Islet precursor cell (in vitro differentiated cells): ENCODE measurements at regions not wholly inside any gene's neighbourhood (a gene's known extent, or its start where the extent isn't known, plus 50 kb on each side); places are given as distances from the start of the nearest gene placed in this dataset.

ENCODE experiments used
- DNase-seq: peaks from one replicate; pipeline ENCODE4 v3.0.0-alpha.2; 2018

DNA sequence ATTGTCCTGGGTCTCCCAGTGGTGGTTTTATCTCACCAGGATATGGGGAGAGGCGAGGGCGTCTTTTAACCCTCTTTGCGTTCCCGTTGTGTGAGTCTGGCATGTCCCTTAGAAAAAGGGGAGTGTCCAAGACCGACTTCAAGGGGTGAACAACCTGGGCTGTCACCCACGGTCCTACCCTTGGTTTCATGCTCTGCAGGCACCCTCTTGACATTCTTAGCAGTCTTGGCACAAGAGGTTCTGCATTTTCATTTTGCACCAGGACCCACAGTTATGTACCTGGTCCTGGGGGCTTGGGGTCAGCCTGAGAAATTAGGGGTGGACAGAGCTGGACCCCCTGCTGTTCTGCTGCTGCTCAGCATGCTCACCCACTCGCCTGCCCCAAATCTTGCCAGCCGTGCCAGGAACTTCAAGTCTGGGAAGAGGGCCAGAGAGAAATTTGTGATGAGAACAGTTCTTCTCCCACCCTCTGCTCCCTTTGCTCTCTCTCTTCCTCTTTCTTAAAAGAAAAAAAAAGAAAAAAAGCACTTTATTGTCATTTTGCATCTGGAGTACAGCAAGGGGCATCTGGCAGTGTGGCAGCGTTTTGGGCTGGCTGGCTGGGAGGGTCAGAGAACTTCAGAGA lies 471.2 kb downstream of the MIAT start:
- DNase-seq = no peak

DNA sequence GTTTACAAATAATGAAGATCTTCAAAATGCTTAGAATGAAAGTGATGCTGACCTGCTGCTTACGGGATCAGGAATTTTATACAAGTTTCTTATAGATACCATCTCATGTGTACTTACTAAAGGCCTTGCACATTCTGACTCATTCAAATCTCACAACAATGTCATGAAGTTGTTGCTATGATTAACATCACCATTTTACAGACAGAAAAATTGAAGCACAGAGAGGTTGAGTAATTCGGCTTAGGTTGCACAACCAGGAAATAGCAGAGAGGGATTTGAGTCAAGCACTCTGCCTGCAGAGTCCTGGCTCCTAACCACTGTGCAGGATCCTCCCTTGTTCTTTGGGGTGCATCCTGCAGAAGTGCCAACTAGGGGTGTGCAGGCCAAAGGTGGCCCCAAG lies 471.9 kb downstream of the MIAT start:
- DNase-seq = no peak

DNA sequence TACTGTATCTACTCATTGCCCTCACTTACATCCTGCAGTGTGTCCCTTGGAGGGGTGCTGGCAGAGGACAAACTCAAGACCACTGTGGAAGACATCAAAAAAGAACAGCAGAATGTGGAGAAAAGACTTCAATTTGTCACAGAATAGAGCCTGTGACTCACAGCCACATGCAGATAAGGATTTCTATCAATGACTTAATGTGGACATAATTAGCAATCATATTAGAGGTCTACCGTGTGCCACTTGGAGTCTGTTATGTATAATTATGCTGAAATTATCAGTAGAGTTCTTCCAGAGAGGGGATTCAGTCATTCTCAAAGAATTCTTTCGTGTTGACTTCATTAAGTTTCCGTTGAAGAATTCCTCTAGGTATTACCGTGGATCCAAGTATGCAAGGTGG lies 473.5 kb downstream of the MIAT start:
- DNase-seq = no peak

DNA sequence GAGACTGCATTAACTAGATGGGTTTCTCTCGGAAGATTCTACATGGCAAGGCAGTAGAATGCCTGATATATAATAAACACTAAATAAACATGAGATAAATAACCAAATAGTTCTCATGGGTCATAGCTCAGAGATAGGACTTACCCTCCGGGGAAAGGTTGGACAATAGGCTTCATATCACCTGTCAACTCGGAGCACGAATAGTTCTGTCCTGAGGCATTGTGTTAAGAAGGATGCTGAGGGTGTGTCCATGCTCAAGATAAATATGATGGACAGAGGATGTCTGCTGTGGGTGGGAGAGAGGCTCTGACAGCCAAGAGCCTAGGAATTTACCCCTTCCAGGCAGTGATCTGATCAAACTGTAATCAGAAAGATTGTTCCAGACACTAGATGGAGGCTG lies 474.0 kb downstream of the MIAT start:
- no peak for DNase-seq

DNA sequence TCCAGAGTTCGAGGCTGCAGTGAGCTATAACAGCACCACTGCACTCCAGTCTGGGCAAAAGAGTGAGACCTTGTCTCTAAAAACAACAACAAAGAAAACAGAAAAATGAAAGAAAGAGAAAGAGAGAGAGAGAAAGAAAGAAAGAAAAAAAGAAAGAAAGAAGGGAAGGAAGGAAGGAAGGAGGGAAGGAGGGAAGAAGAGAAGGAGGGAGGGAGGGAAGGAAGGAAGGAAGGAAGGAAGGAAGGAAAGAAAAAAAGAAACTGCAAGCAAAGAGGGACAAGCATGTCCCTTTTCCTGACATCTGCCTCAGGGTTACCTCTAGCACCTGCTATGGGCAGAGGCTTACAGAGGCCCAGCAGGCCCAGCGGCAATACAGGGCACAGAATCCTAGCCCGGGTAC lies 475.0 kb downstream of the MIAT start:
- no peak for DNase-seq

DNA sequence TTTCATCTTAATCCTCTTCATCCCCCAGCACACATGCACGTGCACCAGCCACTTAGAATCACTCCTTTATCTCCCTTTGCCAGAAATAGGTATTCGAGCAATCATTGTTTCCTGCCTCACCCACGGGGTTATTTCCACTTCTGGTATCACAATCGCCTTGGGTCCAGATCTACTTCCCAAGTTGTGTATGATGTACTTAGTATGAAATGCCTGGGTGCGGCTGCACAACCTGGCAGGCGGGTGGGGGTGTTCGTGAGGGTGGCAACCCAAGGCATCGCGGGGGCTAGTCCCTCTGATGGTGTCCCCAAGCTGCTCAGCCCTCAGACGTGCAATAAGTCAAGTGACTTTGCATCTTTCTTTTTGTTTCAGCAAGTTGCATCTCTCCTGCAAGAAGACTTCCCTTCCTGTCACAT lies 475.6 kb downstream of the MIAT start:
- no peak for DNase-seq

DNA sequence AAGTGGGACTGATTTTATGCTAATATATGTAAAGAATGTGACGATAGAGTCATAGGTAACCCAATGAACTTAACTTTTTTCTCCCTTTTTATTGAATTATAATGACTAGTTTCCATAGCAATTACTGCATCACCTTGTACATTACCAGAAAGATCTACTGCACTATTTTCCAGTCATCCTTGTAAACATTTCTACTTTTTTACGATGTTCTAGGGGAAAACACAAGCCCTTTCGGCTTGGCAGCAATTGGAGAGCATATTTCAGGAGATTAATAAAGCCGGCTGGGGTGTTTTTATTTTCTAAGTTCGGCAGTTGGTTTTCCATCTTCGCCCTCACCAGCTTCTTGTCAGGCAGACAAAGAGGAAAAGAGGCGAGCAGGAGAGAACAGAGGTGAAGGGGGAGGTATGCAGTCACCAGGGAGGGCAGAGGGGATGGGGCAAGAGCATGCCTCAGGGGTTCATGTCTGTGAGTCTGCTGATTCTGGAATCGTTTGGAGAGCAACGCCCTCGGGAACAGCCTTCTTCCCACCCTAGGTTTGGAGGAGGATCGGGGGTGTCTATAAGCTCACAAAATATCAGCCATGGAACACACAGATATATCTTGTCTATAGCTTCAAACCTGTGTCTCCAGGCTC lies 476.4 kb downstream of the MIAT start:
- DNase-seq = peak; percentile 71

DNA sequence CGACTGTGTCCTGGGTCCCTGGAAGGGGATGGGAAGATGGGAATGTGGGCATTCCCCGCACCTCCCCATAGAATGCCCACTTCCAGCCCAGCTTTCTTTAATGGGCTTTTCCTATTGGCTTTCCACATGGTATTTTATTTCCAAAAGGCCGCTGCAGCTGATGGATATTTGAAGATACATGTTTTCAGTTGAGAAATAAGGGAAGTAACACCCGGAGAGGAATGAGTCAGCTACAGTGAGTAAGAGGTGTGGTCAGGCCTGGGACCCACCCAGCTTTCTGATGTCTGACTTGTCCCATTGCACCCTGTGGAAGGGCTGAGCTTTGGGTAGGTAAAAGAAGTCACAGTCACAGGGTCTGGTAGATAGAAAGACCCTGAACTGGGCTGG lies 476.9 kb downstream of the MIAT start:
- peak; percentile 71 for DNase-seq

DNA sequence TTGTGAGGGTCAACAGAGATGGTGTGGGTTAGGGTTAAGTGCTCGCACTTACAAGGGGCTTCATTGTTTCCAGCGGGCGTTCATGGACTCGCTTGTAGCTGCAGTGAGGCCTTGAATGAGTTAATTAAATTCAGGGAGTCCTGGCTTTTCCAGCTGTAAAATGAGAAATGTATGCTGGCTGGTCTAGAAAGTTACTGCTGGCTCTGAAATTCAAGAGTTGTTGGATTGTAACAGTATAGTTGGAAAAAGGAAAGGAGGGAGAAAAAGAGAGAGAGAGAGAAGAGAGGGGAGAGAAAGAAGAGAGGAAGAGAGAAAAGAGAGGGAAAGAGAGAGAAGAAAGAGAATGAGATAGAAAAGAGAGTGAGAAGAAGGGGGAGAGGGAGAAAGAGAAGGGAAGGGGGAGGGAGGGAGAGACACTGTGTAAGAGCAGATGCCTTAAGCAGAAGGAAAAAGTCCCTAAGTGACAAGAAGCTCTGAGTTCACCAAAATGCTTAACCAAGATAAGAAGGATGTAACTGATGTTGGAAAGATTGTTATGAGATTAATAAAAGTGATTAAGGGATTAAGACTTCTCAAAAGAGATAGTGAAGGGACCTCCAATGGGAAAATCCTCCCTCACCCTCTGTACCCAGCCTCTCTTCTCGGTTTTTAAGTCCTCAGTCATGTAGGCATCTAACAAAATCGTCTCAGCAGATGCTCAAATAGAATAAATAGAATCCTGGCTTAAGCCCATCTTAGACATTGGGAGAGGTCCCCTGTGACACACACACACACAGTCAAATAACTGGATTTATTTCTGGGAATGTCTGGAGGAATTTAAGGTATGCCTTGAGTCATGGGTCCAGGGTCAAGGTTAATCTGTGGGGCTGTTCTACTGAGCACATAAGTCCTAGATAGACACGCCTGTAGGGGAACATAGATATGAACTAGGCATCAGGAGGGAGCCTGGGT lies 477.9 kb downstream of the MIAT start:
- DNase-seq = no peak

DNA sequence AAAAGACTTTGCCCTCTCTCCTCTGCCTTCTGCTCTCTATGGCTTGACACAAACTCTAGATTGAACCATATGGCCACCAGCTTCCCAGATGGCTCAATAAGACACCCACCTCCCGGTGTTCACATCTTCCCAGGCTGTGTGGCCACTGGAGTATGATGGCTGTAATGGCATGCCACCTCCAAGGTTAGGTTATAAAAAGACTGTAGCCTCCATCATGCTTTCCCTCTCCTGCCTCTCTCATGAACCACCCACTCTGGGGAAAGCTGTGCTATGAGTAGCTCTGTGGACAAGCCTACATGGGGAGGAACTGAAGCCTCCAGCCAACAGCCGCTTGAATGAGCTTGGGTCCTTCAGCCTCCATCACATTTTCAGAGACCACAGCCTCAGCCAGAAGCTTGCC lies 479.2 kb downstream of the MIAT start:
- DNase-seq = no peak

DNA sequence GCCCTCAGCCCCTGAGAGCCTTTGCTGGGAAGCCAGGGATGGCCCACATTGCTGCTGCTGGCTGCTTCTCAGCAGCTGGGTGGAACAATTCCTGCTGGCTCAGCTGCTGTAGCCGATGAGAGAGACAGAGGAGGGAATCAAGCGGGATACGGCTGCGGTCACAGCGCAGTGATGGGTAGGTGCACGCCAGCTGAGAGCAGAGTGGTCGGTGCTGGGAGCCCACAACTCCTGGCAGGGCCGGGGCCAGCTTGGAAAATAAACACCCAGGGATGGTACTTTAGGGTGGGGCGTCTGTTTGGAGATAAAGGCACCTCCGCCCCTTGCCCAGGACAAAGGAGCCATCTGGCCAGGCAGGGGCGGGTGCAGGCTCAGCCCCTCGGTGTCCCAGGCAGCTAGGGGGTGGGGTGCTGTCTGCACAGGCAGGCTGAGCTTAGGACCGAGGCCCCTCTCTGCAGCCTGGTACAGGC lies 480.5 kb downstream of the MIAT start:
- DNase-seq = no peak

DNA sequence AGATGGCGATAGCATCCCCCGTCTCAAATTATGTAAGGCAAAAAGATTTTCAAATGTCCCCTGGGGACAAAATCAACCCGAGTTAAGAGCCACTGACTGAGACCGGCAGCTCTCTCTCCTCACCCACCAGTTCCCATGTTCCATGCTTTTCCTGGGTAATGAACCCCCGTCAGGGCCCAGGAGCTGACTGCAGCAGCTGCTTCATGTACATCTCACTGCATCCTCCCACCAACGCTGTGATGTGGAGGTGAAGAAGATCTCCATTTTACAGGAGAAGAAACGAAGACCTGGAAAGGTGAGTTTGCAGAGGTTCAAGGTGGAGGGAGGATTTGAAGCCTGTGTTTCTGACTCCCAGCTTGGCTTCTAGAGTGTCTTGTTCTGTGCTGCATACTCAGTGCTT lies 481.1 kb downstream of the MIAT start:
- no peak for DNase-seq

DNA sequence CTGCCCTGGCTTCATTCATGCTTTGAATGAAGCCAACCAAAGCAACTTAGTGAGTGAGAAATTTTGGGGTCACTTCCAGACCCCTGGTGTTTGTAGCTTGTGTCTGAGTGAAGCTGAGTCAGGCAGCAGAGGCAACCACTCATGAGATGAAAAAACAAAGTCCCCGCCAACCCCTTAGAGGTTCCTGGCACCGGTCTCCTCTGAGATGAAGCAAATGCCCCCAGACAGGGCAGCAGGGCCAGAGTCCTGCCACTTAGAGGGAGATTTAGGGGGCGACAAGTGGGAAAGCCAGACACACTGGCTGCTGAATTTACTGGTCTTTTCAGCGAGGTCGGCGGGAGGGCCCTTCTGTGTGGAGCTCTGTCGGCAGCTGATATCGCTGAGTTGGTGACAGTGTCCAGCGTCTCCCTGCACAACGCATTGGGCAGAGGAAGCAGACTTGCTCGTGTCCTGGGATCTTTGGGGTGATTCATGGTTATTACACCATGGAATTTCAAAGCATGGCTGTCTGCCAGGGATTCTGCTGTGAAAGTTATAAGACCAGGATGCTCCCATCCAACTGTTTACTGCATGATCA lies 482.6 kb downstream of the MIAT start:
- DNase-seq = peak; percentile 74

DNA sequence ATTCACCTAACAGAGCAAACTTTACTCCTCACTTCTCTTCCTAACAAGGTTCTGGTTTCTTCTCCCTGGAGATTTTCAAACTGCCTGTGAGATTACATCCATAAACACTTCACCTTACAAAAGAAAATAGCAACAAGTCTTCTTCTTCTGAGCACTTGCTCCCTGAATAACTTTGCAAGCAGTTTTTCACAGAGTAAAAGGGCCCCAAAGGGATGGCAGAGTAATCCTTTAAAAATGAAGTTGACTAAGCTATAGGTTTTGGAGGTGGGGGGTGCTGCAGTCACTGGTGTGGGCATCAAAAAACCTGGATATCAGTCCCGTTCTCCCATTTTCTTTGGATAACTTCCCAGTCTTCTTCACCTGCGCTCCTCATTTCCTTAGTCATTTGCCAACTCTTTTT lies 484.9 kb downstream of the MIAT start:
- DNase-seq = no peak

DNA sequence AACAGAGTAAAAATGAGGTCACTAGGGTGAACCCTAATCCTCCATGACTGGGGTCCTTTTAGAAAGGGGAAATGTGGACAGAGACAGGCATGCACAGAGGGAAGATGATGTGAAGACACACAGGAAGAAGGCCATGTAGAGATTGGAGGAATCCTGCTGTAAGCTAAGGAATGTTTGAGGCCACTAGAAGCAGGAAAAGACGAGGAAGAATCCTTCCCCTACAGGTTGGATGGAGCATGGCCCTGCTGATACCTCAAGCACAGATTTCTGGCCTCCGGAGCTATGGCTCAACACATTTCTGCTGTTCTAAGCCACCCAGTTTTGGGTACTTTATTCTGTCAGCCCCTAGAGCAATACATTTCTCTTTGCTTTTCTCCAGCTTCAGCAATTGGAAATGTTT lies 486.9 kb downstream of the MIAT start:
- DNase-seq = no peak

DNA sequence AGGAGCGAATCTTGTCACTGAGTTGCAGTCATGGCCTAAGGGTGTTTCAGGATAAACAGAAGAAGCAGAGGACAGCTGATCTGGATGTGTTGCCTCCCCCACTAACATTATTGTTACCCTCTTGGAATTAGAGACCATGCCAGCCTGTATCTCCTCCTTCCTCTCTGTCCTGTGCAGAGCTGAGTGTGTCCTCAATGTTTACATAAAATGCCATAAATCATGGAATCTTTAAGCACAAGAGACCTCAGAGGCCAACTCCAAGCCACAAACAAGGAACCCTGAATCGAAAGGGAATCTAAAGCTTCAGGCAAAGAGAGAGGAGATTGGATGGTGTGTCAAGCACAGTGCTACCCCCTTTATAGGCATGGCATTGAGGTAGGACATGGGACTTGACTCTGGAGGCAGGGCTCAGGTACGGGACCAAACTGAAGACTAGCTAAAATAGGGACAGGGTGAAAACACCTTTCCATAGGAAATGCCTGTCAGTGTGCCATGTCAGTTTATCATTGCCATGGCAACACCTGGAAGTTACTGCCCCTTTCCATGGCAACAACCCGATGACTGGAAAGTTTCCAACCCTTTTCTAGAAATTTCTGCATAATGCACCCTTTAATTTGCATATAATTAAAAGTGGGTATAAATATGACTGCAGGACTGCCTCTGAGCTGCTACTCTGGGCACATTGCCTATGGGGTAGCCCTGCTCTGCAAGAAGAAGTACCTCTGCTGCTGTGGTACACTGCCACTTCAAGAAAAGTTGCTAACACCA lies 489.7 kb downstream of the MIAT start:
- no peak for DNase-seq

DNA sequence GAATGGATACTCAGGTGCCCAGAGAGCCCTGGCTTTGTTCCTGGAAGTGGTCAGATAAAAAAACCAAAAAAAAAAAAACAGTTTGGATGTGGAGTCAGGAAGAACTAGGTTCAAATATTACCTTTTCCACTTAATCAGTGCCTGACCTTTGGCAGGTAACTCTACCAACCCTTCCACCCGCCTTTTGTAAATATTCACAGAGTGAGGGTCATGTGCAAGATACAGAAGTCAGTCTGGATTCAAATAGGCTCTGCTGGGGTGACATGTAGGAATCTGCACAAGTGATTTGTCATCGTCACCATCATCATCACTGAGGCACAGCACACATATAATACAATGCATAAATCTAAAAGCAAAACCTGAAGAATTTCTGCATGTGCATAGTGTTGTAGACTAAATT lies 490.7 kb downstream of the MIAT start:
- DNase-seq = no peak

DNA sequence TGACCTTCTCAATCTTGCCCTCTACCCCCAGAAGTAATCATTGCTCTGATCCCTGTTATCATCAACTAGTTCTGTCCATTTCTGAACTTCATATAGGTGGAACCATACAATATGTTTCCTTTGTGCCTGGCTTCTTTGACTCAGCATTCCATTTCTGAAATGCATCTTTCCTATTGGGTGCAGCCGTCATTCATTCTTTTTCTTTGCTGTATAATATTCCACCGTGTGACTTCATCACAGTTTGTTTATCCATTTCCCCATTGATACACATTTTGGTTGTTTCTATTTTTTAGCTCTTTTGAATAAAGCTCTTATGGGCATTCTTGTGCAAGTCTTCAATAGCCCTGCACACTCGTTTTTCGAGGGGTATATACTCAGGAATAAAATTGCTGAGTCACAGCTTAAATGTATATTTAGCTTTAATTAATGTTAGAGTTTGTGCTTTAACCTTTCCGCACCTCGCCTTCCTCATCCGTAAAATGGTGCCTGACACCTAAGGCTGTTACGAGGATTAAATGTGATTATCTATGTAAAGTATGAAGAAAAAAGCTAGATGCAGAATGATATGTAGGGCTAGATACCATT lies 491.6 kb downstream of the MIAT start:
- no peak for DNase-seq

DNA sequence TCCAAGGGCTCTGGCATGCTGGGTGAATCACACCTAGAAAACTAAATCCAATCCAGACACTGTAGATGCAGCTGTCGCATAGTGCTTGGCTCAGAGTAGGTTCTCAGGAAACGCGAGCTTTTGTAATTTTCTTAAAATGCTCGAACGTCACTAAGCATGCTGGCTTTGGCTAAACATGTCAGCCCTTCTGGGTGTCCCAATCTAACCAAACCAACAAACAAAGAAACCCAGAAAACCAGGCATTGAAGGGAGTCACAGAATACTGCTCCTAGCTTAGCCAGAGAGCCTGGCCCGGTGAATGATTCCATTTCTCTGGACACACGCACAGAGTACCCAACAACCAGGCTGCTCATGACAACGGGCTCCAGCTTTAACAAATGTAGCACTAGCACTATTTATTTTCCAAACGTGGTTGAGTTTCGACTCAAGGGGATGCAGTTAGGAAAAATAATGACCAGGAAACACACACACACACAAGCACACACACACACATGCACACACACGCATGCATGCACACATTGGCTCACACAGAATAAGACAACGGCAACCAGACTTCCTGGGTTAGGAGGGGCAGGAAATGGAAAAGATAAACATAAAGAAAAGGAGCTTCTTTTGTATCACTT lies 492.6 kb downstream of the MIAT start:
- DNase-seq = no peak

DNA sequence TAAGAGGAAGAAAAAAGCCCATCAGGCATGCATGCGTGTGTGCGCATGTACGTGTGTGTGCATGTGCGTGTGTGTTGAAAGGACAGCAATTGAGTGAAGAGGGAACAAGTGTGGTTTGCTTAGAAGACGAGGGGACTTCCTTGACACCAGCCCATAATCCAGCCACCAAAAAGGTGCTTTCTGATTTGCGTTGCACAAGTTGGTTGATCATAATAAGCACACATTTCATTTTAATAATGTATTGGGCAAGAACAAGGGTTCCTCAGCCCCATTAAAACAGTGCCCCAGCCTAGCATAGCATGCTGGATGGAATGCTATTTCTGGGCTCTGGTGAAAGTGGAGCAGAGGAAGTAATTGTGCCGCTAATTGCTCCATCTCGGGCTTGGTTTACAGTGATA lies 493.2 kb downstream of the MIAT start:
- DNase-seq = no peak

DNA sequence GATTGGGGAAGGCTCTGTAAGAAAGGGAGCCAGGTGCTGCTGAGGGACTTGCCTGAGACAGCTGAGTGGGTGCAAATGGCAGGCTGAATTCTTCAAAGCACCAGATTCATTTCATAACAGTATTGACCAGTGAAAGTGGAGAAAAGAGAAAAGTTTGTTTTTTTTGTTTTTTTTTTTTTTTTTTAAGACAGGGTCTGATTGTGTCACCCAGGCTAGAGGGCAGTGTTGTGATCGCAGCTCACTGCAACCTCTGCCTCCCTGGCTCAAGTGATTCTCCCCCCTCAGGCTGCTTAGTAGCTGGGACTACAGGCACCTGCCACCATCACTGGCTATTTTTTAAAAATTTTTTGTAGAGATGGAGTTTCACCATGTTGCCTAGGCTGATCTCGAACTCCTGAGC lies 494.0 kb downstream of the MIAT start:
- DNase-seq = no peak

DNA sequence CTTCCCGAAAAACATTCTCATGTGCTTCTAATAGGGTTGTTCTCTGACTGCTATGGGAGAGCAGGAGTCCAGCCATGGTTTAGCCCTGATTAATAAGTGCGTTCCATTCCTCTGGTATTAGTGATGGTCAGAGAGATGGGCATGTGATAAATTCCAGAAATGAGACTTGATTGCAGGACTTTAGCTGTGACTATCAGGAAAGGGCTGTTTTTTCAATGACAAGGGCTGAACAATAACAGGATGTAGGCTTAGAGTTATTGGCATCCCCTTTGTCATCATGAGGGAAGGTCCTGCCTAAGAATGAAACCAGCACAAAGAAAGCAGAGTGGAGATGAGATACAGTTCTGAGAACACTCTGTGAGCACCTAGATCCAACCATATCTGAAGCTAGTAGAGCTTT lies 494.6 kb downstream of the MIAT start:
- DNase-seq = no peak
